Gastroesophageal sphincter (tissue), 4 donors: ENCODE measurements at regions not wholly inside any gene's neighbourhood (a gene's known extent, or its start where the extent isn't known, plus 50 kb on each side); places are given as distances from the start of the nearest gene placed in this dataset.

ENCODE experiments used
- ATAC-seq: fragments of 150-250 bp; one replicate; pipeline ENCODE4 v1.9.1; 2016; ENCODE audit warnings: mild to moderate bottlenecking, moderate library complexity
- H3K27ac ChIP-seq, 4 donors: fragments of 200-600 bp; sonication (generic) in 3 of 4; 1 replicate in 3 of 4; 2 replicates in 1 of 4; pipeline ENCODE4 v1.5.1; 2016 to 2019
- H3K27me3 ChIP-seq: fragments of 200-600 bp; sonication (generic); one replicate; pipeline ENCODE4 v1.5.1; 2019
- H3K36me3 ChIP-seq, 2 donors: fragments of 200-600 bp; sonication (generic); one replicate each; pipeline ENCODE4 v1.5.1; 2019; ENCODE audit warnings: control low read depth in 1 of 2
- H3K4me1 ChIP-seq, 3 donors: fragments of 200-600 bp; sonication (generic); 1 replicate in 2 of 3; 2 replicates in 1 of 3; pipeline ENCODE4 v1.5.1; 2016 to 2019; ENCODE audit warnings: control low read depth in 2 of 3
- H3K4me3 ChIP-seq, 2 donors: fragments of 200-600 bp; sonication (generic); one replicate each; pipeline ENCODE4 v1.5.1; 2019; ENCODE audit warnings: mild to moderate bottlenecking in 1 of 2, moderate library complexity in 1 of 2
- H3K9me3 ChIP-seq, 3 donors: fragments of 200-600 bp; sonication (generic); one replicate each; pipeline ENCODE4 v1.5.1; 2017 to 2019; ENCODE audit warnings: control low read depth in 2 of 3
- EP300 ChIP-seq: sonication (generic); formaldehyde crosslinking; IDR thresholded peaks from one replicate; pipeline ENCODE4 v1.6.1; 2017; ENCODE audit warnings: antibody characterized with exemption, mild to moderate bottlenecking
- POLR2A ChIP-seq, 2 donors: fragments of 450-650 bp; IDR thresholded peaks; one replicate each; pipeline ENCODE4 v1.6.1; 2017; ENCODE audit warnings: antibody characterized with exemption in 2 of 2, mild to moderate bottlenecking in 2 of 2, moderate library complexity in 1 of 2
- POLR2AphosphoS5 ChIP-seq: sonication (generic); formaldehyde crosslinking; IDR thresholded peaks from one replicate; pipeline ENCODE4 v1.6.1; 2017; ENCODE audit warnings: antibody characterized with exemption
- WGBS, 2 donors: methylation state at CpG; one replicate each; pipeline ENCODE4 v1.1.5; 2018; ENCODE audit warnings: low coverage in 1 of 2; 5-methylcytosine and 5-hydroxymethylcytosine counted together
- TF ChIP-seq, protein P1 (sequence below), 4 experiments: fragments of 200-600 bp in 2 of 4; fragments of 450-650 bp in 2 of 4; sonication (generic) in 1 of 4; IDR thresholded peaks; one replicate each; pipeline ENCODE4 v1.5.1; 2017 to 2019; ENCODE audit warnings: antibody characterized with exemption in 4 of 4, mild to moderate bottlenecking in 2 of 4, moderate library complexity in 2 of 4

GRCh38 chr7:93830141-93830925 lies 60.2 kb downstream of the TFPI2 start:
- H3K4me1 ChIP-seq = no peaks in the 10 kb centered on the region
- H3K27ac ChIP-seq = no peak overlapping the region
- ATAC-seq = no peak
- H3K9me3 ChIP-seq = no peaks in the 10 kb centered on the region
- no peak for TF ChIP-seq POLR2A (IDR thresholded peaks at IDR 0.05)
- TF ChIP-seq EP300 = no peak
- TF ChIP-seq, protein P1, sequence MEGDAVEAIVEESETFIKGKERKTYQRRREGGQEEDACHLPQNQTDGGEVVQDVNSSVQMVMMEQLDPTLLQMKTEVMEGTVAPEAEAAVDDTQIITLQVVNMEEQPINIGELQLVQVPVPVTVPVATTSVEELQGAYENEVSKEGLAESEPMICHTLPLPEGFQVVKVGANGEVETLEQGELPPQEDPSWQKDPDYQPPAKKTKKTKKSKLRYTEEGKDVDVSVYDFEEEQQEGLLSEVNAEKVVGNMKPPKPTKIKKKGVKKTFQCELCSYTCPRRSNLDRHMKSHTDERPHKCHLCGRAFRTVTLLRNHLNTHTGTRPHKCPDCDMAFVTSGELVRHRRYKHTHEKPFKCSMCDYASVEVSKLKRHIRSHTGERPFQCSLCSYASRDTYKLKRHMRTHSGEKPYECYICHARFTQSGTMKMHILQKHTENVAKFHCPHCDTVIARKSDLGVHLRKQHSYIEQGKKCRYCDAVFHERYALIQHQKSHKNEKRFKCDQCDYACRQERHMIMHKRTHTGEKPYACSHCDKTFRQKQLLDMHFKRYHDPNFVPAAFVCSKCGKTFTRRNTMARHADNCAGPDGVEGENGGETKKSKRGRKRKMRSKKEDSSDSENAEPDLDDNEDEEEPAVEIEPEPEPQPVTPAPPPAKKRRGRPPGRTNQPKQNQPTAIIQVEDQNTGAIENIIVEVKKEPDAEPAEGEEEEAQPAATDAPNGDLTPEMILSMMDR (IDR thresholded peaks at IDR 0.05) = no peak
- TF ChIP-seq POLR2AphosphoS5 = no peak
- H3K36me3 ChIP-seq = no peaks in the 10 kb centered on the region
- H3K27me3 ChIP-seq = no peaks in the 10 kb centered on the region
- no peak overlapping the region for H3K4me3 ChIP-seq
- 83 to 88% methylated on average over 1 of the region's 1 CpG for WGBS, 2 donors

DNA sequence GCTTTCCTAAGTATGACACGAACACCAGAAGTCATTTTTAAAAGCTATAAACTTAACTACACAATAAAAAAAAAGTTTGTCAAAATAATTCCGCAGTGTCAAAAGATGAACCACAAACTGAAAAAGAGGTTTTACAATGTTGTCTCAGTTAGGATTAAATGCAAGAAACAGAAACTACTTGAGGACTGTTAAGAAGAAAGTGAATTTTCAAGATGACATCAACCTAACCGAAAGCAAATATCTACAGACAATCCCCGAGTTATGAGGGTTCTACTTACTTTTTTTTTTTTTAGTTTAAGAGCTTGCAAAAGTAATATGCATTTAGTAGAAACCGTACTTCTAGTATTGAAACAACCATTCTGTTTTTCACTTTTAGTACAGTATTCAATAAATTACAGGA lies 62.3 kb downstream of the TFPI2 start:
- Histone ChIP-seq H3K9me3 (no peaks in the 10 kb centered on the region), H3K4me3 (no peak overlapping the region), H3K36me3 (no peaks in the 10 kb centered on the region), H3K27me3 (no peaks in the 10 kb centered on the region), H3K27ac (no peak overlapping the region), H3K4me1 (no peaks in the 10 kb centered on the region)
- no peak for ATAC-seq
- 83 to 86% methylated on average over 4 to 5 of the region's 5 CpGs for WGBS, 2 donors
- TF ChIP-seq, protein P1 (IDR thresholded peaks at IDR 0.05) = no peak
- TF ChIP-seq POLR2A (IDR thresholded peaks at IDR 0.05) (no peak), EP300 (no peak), POLR2AphosphoS5 (no peak)

GRCh38 chr7:93823621-93824020 lies 66.9 kb downstream of the TFPI2 start:
- no peak overlapping the region for H3K4me3 ChIP-seq
- ATAC-seq = no peak
- no peak overlapping the region for H3K27ac ChIP-seq
- 80 to 100% methylated on average over 1 of the region's 1 CpG for WGBS, 2 donors
- TF ChIP-seq, protein P1 (IDR thresholded peaks at IDR 0.05) = no peak
- TF ChIP-seq POLR2A (IDR thresholded peaks at IDR 0.05) (no peak), EP300 (no peak), POLR2AphosphoS5 (no peak)
- H3K36me3 ChIP-seq = no peaks in the 10 kb centered on the region
- H3K4me1 ChIP-seq = no peaks in the 10 kb centered on the region
- no peaks in the 10 kb centered on the region for H3K27me3 ChIP-seq
- H3K9me3 ChIP-seq = no peaks in the 10 kb centered on the region

DNA sequence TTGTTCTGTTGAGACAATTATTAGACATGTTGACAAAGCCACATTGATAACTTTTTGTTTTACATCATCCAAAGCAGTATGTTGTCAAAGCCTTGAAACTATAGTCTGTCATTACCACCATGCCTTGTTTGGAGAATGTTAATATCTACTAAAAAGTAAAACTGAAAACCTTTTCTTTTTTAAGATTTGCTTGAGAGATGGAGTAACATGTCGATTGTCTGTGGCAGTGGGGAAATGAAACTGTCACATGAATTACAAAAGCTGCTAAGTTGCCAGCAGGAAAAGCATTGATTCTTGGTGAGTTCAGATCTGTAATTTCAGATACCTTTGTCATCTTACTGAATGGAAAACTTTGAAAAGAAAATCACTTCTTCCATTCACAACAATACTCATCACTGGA lies 69.1 kb downstream of the TFPI2 start:
- TF ChIP-seq, protein P1 (IDR thresholded peaks at IDR 0.05) = no peak
- no peak for TF ChIP-seq EP300
- no peak for TF ChIP-seq POLR2A (IDR thresholded peaks at IDR 0.05)
- no peak for TF ChIP-seq POLR2AphosphoS5
- no peaks in the 10 kb centered on the region for H3K27me3 ChIP-seq
- H3K4me3 ChIP-seq = no peak overlapping the region
- no peak overlapping the region for H3K27ac ChIP-seq
- H3K36me3 ChIP-seq = no peaks in the 10 kb centered on the region
- no peak for ATAC-seq
- no peaks in the 10 kb centered on the region for H3K9me3 ChIP-seq
- H3K4me1 ChIP-seq = no peaks in the 10 kb centered on the region
- 53 to 63% methylated on average over 1 of the region's 1 CpG for WGBS, 2 donors

GRCh38 chr7:93819699-93820098 lies 70.9 kb downstream of the TFPI2 start:
- Histone ChIP-seq H3K27ac (no peak overlapping the region), H3K36me3 (no peaks in the 10 kb centered on the region), H3K27me3 (no peaks in the 10 kb centered on the region), H3K4me1 (no peaks in the 10 kb centered on the region), H3K9me3 (no peaks in the 10 kb centered on the region), H3K4me3 (no peak overlapping the region)
- no peak for ATAC-seq
- TF ChIP-seq, protein P1 (IDR thresholded peaks at IDR 0.05) = no peak
- TF ChIP-seq POLR2A (IDR thresholded peaks at IDR 0.05) = no peak
- TF ChIP-seq EP300 = no peak
- no peak for TF ChIP-seq POLR2AphosphoS5
- 79 to 81% methylated on average over 3 to 6 of the region's 7 CpGs for WGBS, 2 donors
